Hematopoietic multipotent progenitor cell (in vitro differentiated cells): ENCODE measurements at regions not wholly inside any gene's neighbourhood (a gene's known extent, or its start where the extent isn't known, plus 50 kb on each side); places are given as distances from the start of the nearest gene placed in this dataset.

ENCODE experiments used
- DNase-seq, 3 donors: peaks; one replicate each; pipeline ENCODE4 v3.0.0-alpha.2; 2011 to 2015; ENCODE audit warnings: low read depth in 2 of 3, low spot score in 2 of 3

DNA sequence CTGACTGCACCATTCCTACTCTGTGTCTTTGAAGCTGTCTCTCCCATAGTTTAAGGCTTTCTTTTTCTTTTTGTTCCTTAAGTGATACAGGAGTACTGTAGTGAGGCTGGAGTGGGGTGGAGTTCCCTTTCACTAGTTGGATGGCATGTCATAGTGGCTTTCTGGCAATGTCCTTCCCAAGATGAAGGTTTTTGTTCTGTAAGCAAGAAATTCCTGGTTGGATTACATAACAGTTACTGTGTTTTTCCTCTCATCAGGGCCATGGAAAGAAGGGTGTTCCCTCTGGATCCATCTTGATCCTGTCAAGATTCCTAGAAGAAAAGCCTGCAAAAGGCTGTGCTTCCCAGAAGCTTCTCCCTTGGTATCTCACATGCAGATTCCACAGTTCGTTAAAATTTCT, 84.2 kb downstream of the ACKR3 start:
- DNase-seq, result no peak

GRCh38 chr2:236654496-236654895, 84.9 kb downstream of the ACKR3 start:
- no peak for DNase-seq

DNA sequence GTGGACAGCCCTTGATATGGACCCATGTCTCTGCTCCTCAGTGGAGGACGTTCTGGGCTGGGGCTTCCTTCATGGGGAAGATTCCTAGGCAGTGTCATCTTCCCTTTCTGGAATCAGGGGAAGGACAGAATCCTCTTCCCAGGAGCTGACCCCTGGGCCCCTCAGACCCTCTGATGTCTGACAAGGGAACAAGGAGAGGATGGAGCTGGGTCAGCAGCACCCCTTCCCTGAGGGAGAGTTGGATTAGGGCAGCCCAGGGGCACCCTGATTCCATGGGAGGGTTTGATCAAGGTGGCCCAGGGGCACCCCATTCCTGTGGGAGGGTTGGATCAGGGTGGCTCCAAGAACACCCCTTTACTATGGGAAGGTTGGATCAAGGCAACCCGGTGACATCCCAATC, 86.5 kb downstream of the ACKR3 start:
- no peak for DNase-seq

DNA sequence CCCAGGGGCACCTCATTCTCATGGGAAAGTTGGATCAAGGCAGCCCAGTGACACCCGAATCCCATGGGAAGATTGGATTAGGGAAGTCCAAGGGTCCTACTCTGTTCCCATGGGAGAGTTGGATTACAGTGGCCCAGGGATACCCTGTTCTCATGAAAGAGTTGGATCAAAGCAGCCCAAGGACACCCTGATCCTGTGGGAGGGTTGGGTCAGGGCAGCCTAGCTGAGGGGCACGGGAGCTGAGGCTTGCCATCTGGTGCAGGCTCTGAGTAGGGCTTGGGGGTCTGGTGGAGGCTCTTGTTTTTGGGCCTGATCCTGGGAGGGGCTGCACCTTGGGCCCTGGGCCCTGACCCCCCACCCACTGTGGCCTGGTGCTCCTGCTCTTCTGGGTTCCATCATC, 87.1 kb downstream of the ACKR3 start:
- DNase-seq, result no peak

DNA sequence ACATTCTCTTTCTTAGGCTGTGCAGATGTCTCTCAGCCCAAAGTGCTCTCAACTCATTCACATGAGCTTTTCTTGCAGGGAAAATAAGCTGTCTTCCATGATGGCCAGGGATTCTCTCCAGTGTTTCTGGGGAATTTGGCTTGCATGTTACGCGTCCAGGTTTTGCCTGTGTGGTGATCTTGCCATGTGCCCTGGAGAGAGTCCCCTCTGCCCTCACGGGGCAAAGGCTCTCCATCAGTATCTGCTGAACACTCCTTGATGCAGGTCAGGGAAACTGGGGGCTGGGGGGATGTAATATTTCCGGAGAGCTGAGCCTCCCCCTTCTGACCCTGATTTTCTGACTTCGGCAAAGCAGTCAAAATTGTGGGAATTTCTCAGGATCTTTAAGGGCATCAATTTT, 87.6 kb downstream of the ACKR3 start:
- DNase-seq, result no peak

- DNase-seq, result no peak
Measured at GRCh38 chr2:236657801-236658200, 88.2 kb downstream of the ACKR3 start.

- no peak for DNase-seq
Measured at GRCh38 chr2:236658974-236659757, 89.5 kb downstream of the ACKR3 start.

- DNase-seq, result no peak
Measured at GRCh38 chr2:236659758-236660150, 90.1 kb downstream of the ACKR3 start.

- DNase-seq, result no peak
Measured at GRCh38 chr2:236661061-236661761, 91.6 kb downstream of the ACKR3 start.

DNA sequence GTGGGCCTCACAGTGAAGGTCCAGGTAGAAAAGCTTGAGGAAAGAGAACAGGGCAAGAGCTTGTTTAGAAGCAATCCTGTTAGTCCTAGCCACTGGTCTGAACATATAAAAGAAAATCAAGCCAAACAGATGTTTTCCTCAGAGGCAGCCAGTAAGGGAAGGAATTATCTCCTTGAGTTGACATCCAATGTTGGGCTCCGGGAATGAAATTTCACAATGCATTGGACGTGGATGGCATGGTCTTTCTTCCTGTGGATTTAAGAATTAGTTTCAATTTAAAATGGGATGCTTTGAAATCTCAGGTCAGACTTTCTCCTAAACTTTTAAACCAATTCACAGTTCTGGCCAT, 92.1 kb downstream of the ACKR3 start:
- DNase-seq, result no peak

GRCh38 chr2:236662231-236663185, 92.9 kb downstream of the ACKR3 start:
- no peak for DNase-seq

GRCh38 chr2:236663287-236664101, 93.9 kb downstream of the ACKR3 start:
- DNase-seq, result no peak

- DNase-seq, result no peak
Measured at GRCh38 chr2:236664136-236664535, 94.5 kb downstream of the ACKR3 start.

GRCh38 chr2:236665101-236665500, 95.5 kb downstream of the ACKR3 start:
- no peak for DNase-seq

- no peak for DNase-seq
Measured at GRCh38 chr2:236665572-236666118, 96.0 kb downstream of the ACKR3 start.

- DNase-seq, result no peak
Measured at GRCh38 chr2:236666646-236667204, 97.1 kb downstream of the ACKR3 start.

DNA sequence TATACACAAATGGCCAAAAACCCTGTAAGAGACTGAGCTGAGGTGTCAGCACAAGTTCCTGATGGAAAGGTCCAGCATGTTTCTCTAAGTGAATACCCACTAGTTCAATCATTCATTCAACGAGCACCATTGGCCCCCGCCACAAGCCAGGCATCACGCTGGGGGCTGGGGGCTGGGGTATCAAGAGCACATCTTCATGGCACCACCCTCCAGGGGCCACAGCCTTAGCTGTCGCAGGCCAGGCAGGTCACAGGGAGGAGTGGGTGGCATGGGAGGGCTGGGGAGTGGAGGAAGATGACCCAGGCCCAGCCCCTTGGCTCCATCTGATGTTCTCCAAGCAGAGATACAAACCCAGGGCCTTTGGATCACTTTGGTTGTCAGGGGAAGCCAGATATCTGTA, 97.9 kb downstream of the ACKR3 start:
- DNase-seq, result no peak

DNA sequence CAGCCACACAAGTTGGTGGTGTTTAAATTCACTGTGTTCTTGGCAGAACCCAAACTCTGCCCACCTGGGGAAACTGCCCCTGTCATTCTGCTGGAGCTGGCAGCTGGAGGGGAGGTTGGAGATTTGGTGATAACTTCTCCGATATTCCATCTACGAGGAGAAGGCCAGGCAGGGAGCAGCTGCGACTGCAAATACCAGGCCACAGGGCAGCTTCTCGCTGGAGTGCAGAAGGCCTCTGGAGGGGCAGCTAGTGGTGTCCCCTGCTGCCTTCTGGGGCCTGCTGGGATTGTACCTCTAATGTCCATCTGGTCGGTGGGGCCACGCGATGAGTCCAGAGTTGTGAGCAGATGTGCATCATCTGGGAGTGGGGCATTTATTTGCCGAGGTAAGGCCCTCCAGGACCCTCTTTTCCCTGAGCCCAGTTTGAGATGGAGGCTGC, 98.9 kb downstream of the ACKR3 start:
- DNase-seq, result no peak

DNA sequence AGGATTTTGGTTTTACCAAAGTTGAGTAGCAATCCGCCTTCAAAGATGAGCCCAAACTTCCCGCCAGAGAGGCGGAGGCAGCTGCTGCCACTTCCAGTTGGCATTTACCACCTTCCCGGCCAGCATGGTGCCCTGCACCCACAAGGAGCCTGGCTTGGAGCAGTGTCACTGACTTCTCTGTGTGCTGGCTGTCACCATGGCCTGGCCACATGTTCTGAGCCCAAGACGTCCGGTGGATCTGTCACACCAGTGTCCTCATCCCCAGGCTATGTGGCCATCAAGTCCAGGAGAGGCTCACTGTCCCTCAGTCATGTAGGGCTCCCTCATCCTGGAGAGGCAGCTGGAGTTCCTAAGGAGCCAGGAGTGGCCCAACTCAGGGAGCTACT, 100.6 kb downstream of the ACKR3 start:
- no peak for DNase-seq
